Stimulated activated CD8-positive, alpha-beta memory T cell treated with anti-CD3 and anti-CD28 coated beads, Interleukin-4, amount 100 ng/mL, for 48 hours (primary cell): ENCODE measurements at regions not wholly inside any gene's neighbourhood (a gene's known extent, or its start where the extent isn't known, plus 50 kb on each side); places are given as distances from the start of the nearest gene placed in this dataset.

Experiments
- DNase-seq: peaks from one replicate; pipeline ENCODE4 v3.0.0-alpha.2; 2020

- DNase-seq = no peak
Observed at GRCh38 chr11:131056036-131056435, 139.8 kb upstream of the SNX19 start.

- no peak for DNase-seq
Observed at GRCh38 chr11:131063638-131064037, 147.4 kb upstream of the SNX19 start.

DNA sequence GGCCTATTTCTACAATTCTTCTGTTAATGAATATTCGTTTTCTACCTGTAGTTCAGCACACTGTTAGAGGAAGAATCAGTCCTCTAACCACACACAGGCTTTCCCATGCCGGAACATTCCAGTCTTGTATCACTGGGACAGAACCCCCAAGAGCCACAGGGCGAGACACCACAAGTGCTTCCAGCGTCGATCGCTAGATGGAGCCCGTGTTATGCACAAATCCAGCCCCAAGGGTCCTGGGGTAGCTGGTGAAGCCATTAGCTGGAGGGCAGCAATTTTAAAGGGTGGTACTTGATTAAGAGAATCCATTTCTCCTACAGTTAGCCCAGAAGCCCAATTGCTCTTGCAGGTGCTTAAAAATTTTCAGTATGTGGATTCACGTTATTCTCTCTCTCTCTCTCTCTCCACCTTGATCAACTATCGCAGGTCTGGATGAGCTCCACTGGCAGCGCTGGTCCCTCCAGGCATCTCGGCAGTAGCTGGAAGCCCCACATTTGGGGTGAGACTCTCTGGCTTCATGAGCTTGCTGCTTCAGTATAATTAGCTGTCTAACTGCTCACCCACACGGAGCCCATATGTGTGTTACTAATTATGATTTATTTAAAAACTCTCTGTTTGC lies 148.2 kb upstream of the SNX19 start:
- peak; percentile 62 for DNase-seq

- no peak for DNase-seq
Observed at GRCh38 chr11:131065435-131066413, 149.4 kb upstream of the SNX19 start.

GRCh38 chr11:131066551-131066950 lies 150.3 kb upstream of the SNX19 start:
- no peak for DNase-seq

DNA sequence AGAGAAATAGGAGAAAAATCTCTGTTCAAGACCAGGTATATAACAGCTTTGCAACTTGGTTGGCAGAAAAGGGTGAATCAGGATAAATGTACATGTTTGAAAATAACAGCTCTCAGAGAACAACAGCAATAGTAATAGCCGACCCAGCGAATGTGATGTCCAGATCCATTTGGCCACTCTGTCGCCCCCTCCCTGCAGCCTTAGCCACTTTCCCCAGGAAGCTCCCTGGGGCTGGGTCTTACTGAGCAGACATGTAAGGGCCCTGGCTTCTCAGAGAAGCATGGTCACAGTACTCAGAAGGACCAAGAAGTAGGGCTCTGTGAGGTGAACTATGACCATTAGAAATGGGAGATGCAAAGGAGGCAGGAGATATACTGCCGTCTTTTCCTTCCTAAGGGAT lies 154.1 kb upstream of the SNX19 start:
- no peak for DNase-seq

GRCh38 chr11:131073167-131073566 lies 156.9 kb upstream of the SNX19 start:
- no peak for DNase-seq

GRCh38 chr11:131074573-131074972 lies 158.3 kb upstream of the SNX19 start:
- no peak for DNase-seq

DNA sequence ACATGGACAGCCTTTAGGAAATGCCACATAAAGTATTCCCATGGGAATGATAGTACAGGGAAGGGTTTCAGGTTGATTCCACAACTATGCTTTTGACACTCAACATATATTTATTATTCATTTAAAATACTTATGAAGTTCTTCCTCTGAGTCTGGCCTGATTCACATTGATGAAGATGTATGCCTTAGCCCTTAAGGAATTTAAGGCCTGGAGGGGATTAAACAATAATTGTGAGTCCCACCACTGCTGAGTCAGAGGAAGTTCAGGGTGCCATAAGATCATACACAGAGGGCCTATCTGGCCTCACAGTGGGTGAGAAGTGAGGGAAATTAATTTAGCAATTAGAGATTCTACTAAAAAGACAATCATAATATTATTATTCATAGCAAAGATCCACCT lies 161.1 kb upstream of the SNX19 start:
- DNase-seq = no peak

GRCh38 chr11:131079036-131079435 lies 162.8 kb upstream of the SNX19 start:
- no peak for DNase-seq

DNA sequence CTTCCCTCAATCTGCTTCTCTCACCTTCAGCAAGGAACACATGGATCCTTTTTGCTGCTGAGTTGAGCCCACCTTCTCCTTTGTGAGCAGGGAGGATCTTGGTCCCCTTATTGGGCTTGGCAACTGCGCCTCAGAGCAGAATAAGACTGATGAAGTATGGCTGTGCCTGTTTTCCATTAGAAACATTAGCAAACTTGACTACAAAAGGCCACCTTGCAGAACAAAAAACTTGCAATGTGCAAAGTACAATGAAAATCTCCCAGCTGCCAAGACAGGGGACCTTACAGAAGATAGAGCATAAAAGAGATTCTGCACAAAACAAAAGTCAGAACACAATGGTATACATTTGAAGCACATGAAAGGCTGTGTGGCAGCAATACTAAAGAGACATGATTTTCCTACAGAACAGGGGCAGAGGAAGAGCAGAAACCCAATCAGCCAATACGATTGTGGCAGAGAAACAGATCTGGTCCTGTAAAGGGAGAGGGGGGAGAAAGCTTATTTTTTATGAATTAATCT lies 173.5 kb upstream of the SNX19 start:
- DNase-seq = no peak

DNA sequence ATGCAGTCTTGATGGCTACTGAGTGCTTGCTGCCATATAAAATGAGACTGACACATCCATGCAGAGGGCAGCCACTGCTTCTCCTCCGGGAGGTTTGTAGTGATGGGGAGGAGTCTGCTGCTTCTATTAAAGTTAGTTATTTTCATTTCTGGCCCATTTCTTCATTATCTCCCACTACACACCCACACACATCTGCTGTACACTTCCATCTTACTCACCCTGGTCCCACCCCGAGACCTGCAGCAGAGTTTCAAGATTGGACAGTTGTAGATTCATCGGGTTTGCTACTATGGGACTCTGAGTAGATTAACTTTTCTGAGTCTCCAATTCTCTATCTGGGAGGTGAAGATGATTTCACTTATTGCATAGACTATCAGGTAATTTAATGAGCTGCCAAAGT lies 176.2 kb upstream of the SNX19 start:
- no peak for DNase-seq

- no peak for DNase-seq
Observed at GRCh38 chr11:131094827-131095226, 178.5 kb upstream of the SNX19 start.

- DNase-seq = no peak
Observed at GRCh38 chr11:131095511-131096185, 179.4 kb upstream of the SNX19 start.

- DNase-seq = no peak
Observed at GRCh38 chr11:131099013-131099412, 182.7 kb upstream of the SNX19 start.

DNA sequence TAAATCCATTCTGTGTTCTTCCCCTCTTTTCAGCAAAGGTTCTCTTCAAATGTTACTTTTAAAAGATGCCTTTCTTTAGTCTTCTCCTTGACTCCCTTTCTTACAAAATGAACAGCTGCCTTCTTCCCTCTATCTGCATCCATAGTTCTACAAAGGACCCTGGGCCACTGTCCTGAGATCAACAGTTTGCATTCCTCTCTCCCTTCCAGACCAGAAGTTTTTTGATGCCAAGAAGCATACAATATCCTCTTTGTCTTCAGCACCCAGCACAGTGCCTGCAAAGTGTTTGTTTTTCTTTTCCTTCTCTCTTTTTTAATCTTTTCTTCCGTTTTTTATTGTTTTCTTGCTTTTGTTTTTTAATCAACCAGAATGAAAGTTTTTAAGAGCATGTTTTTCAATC lies 183.5 kb upstream of the SNX19 start:
- DNase-seq = no peak

GRCh38 chr11:131108760-131109159 lies 192.5 kb upstream of the SNX19 start:
- no peak for DNase-seq

GRCh38 chr11:131109257-131109656 lies 193.0 kb upstream of the SNX19 start:
- DNase-seq = no peak

DNA sequence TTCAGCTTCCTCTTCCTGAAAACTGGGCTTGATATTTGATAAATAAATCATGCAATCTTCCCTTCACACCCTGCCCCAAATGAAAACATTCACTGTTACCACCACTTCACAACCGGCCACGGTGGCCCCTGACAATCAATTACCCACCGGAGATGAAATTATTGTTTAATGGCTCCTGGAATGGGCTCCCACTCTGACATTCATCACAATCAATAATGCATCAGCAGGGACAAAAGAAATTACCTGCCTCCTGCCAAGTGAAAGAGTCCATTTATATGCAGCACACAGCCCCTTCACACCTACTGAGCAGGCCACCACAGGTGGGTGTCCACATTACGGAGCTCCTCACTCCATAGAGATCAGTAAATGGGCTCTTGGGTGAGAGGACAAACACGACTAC lies 193.5 kb upstream of the SNX19 start:
- no peak for DNase-seq

- DNase-seq = no peak
Observed at GRCh38 chr11:131111775-131112174, 195.5 kb upstream of the SNX19 start.

DNA sequence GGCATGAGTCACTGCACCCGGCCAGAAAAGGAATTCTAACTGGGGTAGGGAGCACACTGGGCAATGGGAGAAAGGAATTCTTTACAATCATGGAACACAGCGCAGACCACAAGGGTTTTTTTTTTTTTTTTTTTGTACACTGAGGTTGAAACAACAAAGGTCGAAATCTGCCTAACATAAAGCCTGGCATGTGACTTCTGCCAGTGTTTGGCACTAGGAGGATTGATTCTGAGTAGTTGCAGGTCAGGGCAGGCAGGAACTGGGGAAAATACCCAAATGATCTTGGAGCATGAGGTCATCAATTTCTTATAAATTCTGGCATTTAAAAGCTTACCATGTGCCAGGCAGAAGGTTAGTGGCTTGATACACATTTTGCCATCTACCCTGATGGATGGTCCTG lies 202.0 kb upstream of the SNX19 start:
- DNase-seq = no peak

DNA sequence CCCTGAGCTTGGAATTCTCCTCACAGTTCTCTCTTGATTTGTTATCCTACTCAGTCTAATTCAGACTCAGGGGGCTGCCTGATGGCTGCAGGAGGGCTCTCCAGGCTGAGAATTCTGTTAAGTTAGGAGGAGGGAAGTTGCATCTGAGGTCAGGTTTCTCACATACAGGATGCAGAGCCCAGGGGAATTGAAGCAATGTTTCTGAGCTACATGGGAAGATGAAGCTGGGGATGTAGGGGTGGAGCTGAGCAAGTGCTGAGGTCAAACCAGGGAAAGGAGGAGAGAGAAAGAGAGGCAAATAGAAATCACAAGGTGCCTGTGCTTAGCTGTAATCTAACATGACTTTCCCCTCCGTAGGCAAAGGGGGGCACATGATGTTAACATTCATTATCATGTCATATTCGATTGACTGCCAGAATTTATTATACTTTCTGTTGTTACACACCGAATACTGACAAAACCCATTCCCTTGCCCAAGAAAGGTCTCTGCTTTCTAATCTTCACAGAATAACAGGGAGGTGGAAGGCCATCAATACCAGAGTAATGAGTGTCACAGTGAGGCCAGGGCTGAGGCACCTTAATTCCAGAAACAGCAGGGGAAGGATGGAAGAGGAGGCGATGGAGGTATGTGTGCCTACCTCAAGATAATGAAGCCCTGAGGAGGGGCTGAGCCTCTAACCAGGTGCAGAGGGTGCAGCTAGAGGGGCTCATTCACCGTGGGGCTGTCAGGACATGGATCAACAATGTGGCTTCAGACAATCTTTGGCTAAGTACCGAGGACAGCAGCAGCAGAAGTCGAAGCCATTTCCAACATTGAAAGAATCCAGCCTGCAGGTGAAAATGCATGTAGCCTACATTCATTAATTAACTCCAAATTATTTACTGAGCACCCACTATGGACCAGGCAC lies 205.4 kb upstream of the SNX19 start:
- no peak for DNase-seq
